HEK293 (cell line): ENCODE measurements at regions not wholly inside any gene's neighbourhood (a gene's known extent, or its start where the extent isn't known, plus 50 kb on each side); places are given as distances from the start of the nearest gene placed in this dataset.

Experiments
- CTCF ChIA-PET: fragments of 350-600 bp; formaldehyde crosslinking; extraction: SDS; loops from one replicate; lab custom pipeline; 2021; ENCODE audit warnings: antibody characterized with exemption; lab: Yijun Ruan, JAX
- POLR2A ChIA-PET: fragments of 300-600 bp; formaldehyde crosslinking; extraction: SDS; loops from one replicate; lab custom pipeline; 2020; ENCODE audit warnings: antibody characterized with exemption, inconsistent platforms; lab: Yijun Ruan, JAX
- H3K27ac ChIP-seq: fragments of 200-500 bp; sonication (Bioruptor generic); 2 replicates; pipeline ENCODE4 v1.5.1; 2014; ENCODE audit warnings: low read depth, low read length, control low read depth, inconsistent platforms; ENCODE audit errors: extremely low read depth
- H3K36me3 ChIP-seq, 2 experiments: fragments of 200-500 bp in 1 of 2; sonication (Bioruptor generic) in 1 of 2; 1 replicate in 1 of 2; 2 replicates in 1 of 2; pipeline ENCODE4 v1.5.1; 2014 to 2017; ENCODE audit warnings: inconsistent platforms in 2 of 2, low read length in 2 of 2; ENCODE audit not compliant: control insufficient read depth in 2 of 2, insufficient read depth in 1 of 2
- H3K4me1 ChIP-seq: fragments of 200-500 bp; sonication (Bioruptor generic); 2 replicates; pipeline ENCODE4 v1.5.1; 2014; ENCODE audit warnings: mild to moderate bottlenecking, low read length, inconsistent platforms; ENCODE audit not compliant: control insufficient read depth, insufficient read depth
- H3K4me3 ChIP-seq: 2 replicates; pipeline ENCODE4 v1.5.1; 2011; ENCODE audit warnings: low read depth, mild to moderate bottlenecking, control low read depth, low read length, moderate library complexity
- H3K9me3 ChIP-seq: fragments of 200-500 bp; sonication (Bioruptor generic); 2 replicates; pipeline ENCODE4 v1.5.1; 2014; ENCODE audit warnings: low read depth, low read length, inconsistent platforms; ENCODE audit not compliant: control insufficient read depth, insufficient read depth
- AEBP2 ChIP-seq: fragments of 450-650 bp; formaldehyde crosslinking; IDR thresholded peaks from 2 replicates; pipeline ENCODE4 v1.5.1; 2016; ENCODE audit warnings: missing biosample characterization, missing genetic modification characterization, borderline replicate concordance
- GLIS2 ChIP-seq: fragments of 450-650 bp; formaldehyde crosslinking; IDR thresholded peaks from 2 replicates; pipeline ENCODE4 v1.5.1; 2016; ENCODE audit warnings: missing biosample characterization, missing genetic modification characterization
- HOXC10 ChIP-seq: sonication (generic); formaldehyde crosslinking; IDR thresholded peaks from 2 replicates; pipeline ENCODE4 v1.8.1; 2023; ENCODE audit warnings: mild to moderate bottlenecking, missing genetic modification reagents
- MEIS1 ChIP-seq: sonication (generic); formaldehyde crosslinking; IDR thresholded peaks from 2 replicates; pipeline ENCODE4 v1.8.1; 2022; ENCODE audit warnings: missing genetic modification reagents, mild to moderate bottlenecking, borderline replicate concordance
- PRDM4 ChIP-seq: fragments of 450-650 bp; formaldehyde crosslinking; IDR thresholded peaks from 2 replicates; pipeline ENCODE4 v1.5.1; 2017; ENCODE audit warnings: missing biosample characterization, missing genetic modification characterization
- ZBTB1 ChIP-seq: fragments of 450-650 bp; formaldehyde crosslinking; IDR thresholded peaks from 2 replicates; pipeline ENCODE4 v1.5.1; 2016; ENCODE audit warnings: missing biosample characterization, missing genetic modification characterization
- ZFP37 ChIP-seq: fragments of 450-650 bp; formaldehyde crosslinking; IDR thresholded peaks from 2 replicates; pipeline ENCODE4 v1.5.1; 2016; ENCODE audit warnings: missing biosample characterization, missing genetic modification characterization
- ZNF132 ChIP-seq: fragments of 450-650 bp; formaldehyde crosslinking; IDR thresholded peaks from 2 replicates; pipeline ENCODE4 v1.5.1; 2017; ENCODE audit warnings: missing biosample characterization, missing genetic modification characterization, borderline replicate concordance
- ZNF157 ChIP-seq: fragments of 450-650 bp; formaldehyde crosslinking; IDR thresholded peaks from 2 replicates; pipeline ENCODE4 v1.5.1; 2016; ENCODE audit warnings: missing biosample characterization, missing genetic modification characterization
- ZNF221 ChIP-seq: fragments of 450-650 bp; formaldehyde crosslinking; IDR thresholded peaks from 2 replicates; pipeline ENCODE4 v1.5.1; 2017; ENCODE audit warnings: missing biosample characterization, missing genetic modification characterization, borderline replicate concordance
- ZNF302 ChIP-seq: fragments of 450-650 bp; formaldehyde crosslinking; IDR thresholded peaks from 2 replicates; pipeline ENCODE4 v1.5.1; 2016; ENCODE audit warnings: missing biosample characterization, missing genetic modification characterization, low read depth
- ZNF350 ChIP-seq: fragments of 450-650 bp; formaldehyde crosslinking; IDR thresholded peaks from 2 replicates; pipeline ENCODE4 v1.5.0; 2017; ENCODE audit warnings: missing biosample characterization, mild to moderate bottlenecking, missing genetic modification characterization
- ZNF449 ChIP-seq: fragments of 450-650 bp; formaldehyde crosslinking; IDR thresholded peaks from 2 replicates; pipeline ENCODE4 v1.5.1; 2017; ENCODE audit warnings: missing biosample characterization, mild to moderate bottlenecking, missing genetic modification characterization, moderate library complexity
- ZNF518A ChIP-seq: fragments of 450-650 bp; formaldehyde crosslinking; conservative IDR thresholded peaks from 2 replicates; pipeline ENCODE4 v1.5.1; 2016; ENCODE audit warnings: low read depth, missing biosample characterization, missing genetic modification characterization
- ZNF548 ChIP-seq: fragments of 450-650 bp; formaldehyde crosslinking; IDR thresholded peaks from 2 replicates; pipeline ENCODE4 v1.5.1; 2016; ENCODE audit warnings: missing biosample characterization, missing genetic modification characterization
- ZNF600 ChIP-seq: fragments of 450-650 bp; formaldehyde crosslinking; IDR thresholded peaks from 2 replicates; pipeline ENCODE4 v1.5.1; 2016; ENCODE audit warnings: missing biosample characterization, missing genetic modification characterization
- ZNF658 ChIP-seq: fragments of 450-650 bp; formaldehyde crosslinking; IDR thresholded peaks from 2 replicates; pipeline ENCODE4; 2016; ENCODE audit warnings: missing biosample characterization, missing genetic modification characterization
- ZNF791 ChIP-seq: fragments of 450-650 bp; formaldehyde crosslinking; IDR thresholded peaks from 2 replicates; pipeline ENCODE4 v1.5.1; 2016; ENCODE audit warnings: missing biosample characterization, missing genetic modification characterization
- ZNF792 ChIP-seq: fragments of 450-650 bp; formaldehyde crosslinking; IDR thresholded peaks from 2 replicates; pipeline ENCODE4 v1.5.1; 2016; ENCODE audit warnings: missing biosample characterization, missing genetic modification characterization
- ZNF837 ChIP-seq: fragments of 450-650 bp; formaldehyde crosslinking; IDR thresholded peaks from 2 replicates; pipeline ENCODE4 v1.5.1; 2016; ENCODE audit warnings: missing biosample characterization, missing genetic modification characterization
- ZSCAN30 ChIP-seq: fragments of 450-650 bp; IDR thresholded peaks from 2 replicates; pipeline ENCODE4 v1.5.1; 2018; ENCODE audit warnings: missing biosample characterization, mild to moderate bottlenecking, missing genetic modification characterization, moderate library complexity

- no peak for TF ChIP-seq ZNF518A
- no peak for TF ChIP-seq ZNF350 (tag by site-specific recombination)
Observed at GRCh38 chr2:41605311-41605710, 442.5 kb upstream of the PKDCC start (continued).

- CTCF ChIA-PET: no interaction called here
- H3K27ac ChIP-seq: no peak overlapping the region
- TF ChIP-seq MEIS1 (no peak), ZNF792 (tag by site-specific recombination) (no peak), HOXC10 (CRISPR knock-in tag) (no peak), ZBTB1 (tag by site-specific recombination) (no peak), ZNF157 (tag by site-specific recombination) (no peak), ZNF658 (tag by site-specific recombination) (no peak), ZNF837 (tag by site-specific recombination) (no peak), ZSCAN30 (tag by site-specific recombination) (no peak), ZNF600 (no peak), ZNF302 (tag by site-specific recombination) (no peak), GLIS2 (tag by site-specific recombination) (no peak)
- TF ChIP-seq, all 188 proteins: peak for 0
- POLR2A ChIA-PET: no interaction called here
- Histone ChIP-seq H3K36me3 (no peaks in the 10 kb centered on the region), H3K4me1 (no peaks in the 10 kb centered on the region), H3K9me3 (no peaks in the 10 kb centered on the region), H3K4me3 (no peak overlapping the region)
Observed at GRCh38 chr2:41605914-41606313, 441.9 kb upstream of the PKDCC start.

- Histone ChIP-seq H3K27ac (no peak overlapping the region), H3K4me3 (no peak overlapping the region), H3K36me3 (no peaks in the 10 kb centered on the region), H3K9me3 (no peaks in the 10 kb centered on the region), H3K4me1 (no peaks in the 10 kb centered on the region)
- ChIA-PET CTCF (no interaction called here), POLR2A (no interaction called here)
- no peak for TF ChIP-seq ZNF791
- TF ChIP-seq ZNF221 (tag by site-specific recombination): no peak
- TF ChIP-seq AEBP2 (tag by site-specific recombination): no peak
- no peak for TF ChIP-seq ZNF132 (tag by site-specific recombination)
- no peak for TF ChIP-seq ZFP37 (tag by site-specific recombination)
- TF ChIP-seq PRDM4: no peak
- TF ChIP-seq ZNF548 (tag by site-specific recombination): no peak
- TF ChIP-seq ZNF837 (tag by site-specific recombination): no peak
- no peak for TF ChIP-seq ZNF449
Observed at GRCh38 chr2:41610501-41611190, 437.2 kb upstream of the PKDCC start.
